ENCODE measurements at regions not wholly inside any gene's neighbourhood (a gene's known extent, or its start where the extent isn't known, plus 50 kb on each side); places are given as distances from the start of the nearest gene placed in this dataset.
"Not testable (repeated sequence)": the region's sequence is repeated elsewhere in the genome, so short reads cannot be mapped to it uniquely, and the experiment has no call there.

DNA sequence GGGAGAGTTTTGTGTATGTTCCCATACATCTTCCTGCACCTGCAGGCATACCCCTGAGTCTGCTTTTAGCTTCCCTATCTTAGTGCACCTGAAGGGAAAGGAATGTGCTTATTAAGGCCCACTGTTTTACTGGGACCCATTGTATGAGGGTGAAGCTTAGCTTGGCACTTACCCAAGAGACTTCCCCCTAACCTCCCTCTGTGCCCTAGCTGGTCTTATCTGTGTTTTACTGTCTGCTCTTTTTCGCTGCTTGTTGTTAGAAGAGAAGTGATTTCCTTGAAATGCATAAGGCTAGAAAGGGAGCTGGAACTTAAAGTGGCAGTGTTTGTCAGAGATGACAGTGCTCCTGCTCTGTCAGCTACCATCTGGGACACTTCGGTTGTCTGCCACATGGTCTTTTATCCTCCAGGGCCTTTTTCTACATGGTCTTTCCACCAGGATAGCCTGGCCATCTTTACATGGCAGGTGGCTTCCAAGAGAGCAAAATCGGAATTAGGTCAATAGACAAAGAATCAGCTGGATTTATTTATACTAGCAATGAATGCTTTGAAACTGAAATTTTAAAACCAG lies 122.5 kb upstream of the SLC44A1 start:
- in situ Hi-C loops (cut with MboI; ENCODE audit: low pct_ligation_motif_present in 1 of 4, low pct_unique_long_range_greater_than_20kb in 1 of 4, low sequenced_read_pairs in 3 of 4) (no loop called here), intact Hi-C loops (cut with DNase I; ENCODE audit: low total_unique reads) (no loop called here)
- TF ChIP-seq CTCF (IDR thresholded peaks at IDR 0.05): no peak
- no peaks in the 10 kb centered on the region for H3K27me3 ChIP-seq
- no peak overlapping the region for H3K27ac ChIP-seq
- 75 to 79% methylated on average over 2 to 3 of the region's 3 CpGs for WGBS, 2 donors (ENCODE audit: low coverage in 1 of 2)
- H3K4me3 ChIP-seq: no peak overlapping the region
- DNase-seq: no peak
- H3K36me3 ChIP-seq: no peaks in the 10 kb centered on the region
- peaks cover 0 to 1% (median 0%) of the 10 kb centered on the region in 4 donors for H3K4me1 ChIP-seq
- no peaks in the 10 kb centered on the region for H3K9me3 ChIP-seq

DNA sequence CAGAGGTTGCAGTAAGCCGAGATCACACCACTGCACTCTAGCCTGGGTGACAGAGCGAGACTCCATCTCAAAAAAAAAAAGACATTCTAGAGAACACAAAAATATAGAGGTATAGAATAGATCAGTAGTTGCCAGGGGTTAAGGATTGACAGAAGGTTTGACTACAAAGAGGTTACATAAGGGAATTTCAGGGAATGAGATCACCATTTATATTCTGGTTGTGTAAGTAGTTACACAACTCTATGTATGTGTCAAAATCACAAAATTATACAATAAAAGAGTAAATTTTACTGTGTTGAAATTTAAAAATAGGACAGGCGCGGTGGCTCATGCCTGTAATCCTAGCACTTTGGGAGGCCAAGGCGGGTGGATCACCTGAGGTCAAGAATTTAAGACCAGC lies 119.9 kb upstream of the SLC44A1 start:
- H3K9me3 ChIP-seq; in situ Hi-C loops (cut with MboI; ENCODE audit: low pct_ligation_motif_present in 1 of 4, low pct_unique_long_range_greater_than_20kb in 1 of 4, low sequenced_read_pairs in 3 of 4); DNase-seq; H3K36me3 ChIP-seq; H3K4me3 ChIP-seq; H3K27ac ChIP-seq; H3K27me3 ChIP-seq; intact Hi-C loops (cut with DNase I; ENCODE audit: low total_unique reads): not testable (repeated sequence)
- WGBS, 2 donors (ENCODE audit: low coverage in 1 of 2): 79 to 93% methylated on average over 2 to 5 of the region's 5 CpGs
- peaks cover 0 to 21% (median 0%) of the 10 kb centered on the region in 4 donors for H3K4me1 ChIP-seq

DNA sequence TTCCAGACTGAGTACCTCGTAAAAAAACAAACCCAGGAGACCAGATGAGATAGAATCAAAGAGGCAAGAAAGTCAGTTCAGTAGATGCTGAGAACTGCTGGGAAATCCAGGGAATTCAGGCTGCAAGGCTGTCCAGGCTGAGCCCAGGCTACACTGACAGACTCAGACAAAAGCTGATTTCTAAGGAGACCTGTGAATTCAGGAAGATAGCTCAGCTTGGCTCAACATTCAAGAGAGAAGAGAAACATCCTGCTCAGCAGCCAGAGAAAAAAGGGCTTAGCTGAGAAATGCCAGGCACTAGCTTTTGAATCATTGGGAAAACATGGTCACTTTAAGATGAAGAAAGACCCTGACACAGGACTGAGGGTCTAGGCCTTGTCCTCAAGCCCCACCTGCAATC lies 118.2 kb upstream of the SLC44A1 start:
- DNase-seq: no peak
- Histone ChIP-seq H3K4me3 (no peak overlapping the region), H3K4me1 (peaks cover 0 to 21% (median 0%) of the 10 kb centered on the region in 4 donors), H3K9me3 (no peaks in the 10 kb centered on the region), H3K27ac (no peak overlapping the region), H3K36me3 (no peaks in the 10 kb centered on the region), H3K27me3 (no peaks in the 10 kb centered on the region)
- intact Hi-C loops (cut with DNase I; ENCODE audit: low total_unique reads) (no loop called here), in situ Hi-C loops (cut with MboI; ENCODE audit: low pct_ligation_motif_present in 1 of 4, low pct_unique_long_range_greater_than_20kb in 1 of 4, low sequenced_read_pairs in 3 of 4) (no loop called here)
- TF ChIP-seq EP300 (IDR thresholded peaks at IDR 0.05; ENCODE audit: low read depth) (no peak), POLR2AphosphoS5 (IDR thresholded peaks at IDR 0.05) (no peak), CTCF (IDR thresholded peaks at IDR 0.05) (no peak), POLR2A (IDR thresholded peaks at IDR 0.05) (no peak)
- WGBS, 2 donors (ENCODE audit: low coverage in 1 of 2): 83 to 94% methylated on average over 1 of the region's 1 CpG

GRCh38 chr9:105127863-105128220 lies 116.6 kb upstream of the SLC44A1 start:
- in situ Hi-C loops (cut with MboI; ENCODE audit: low pct_ligation_motif_present in 1 of 4, low pct_unique_long_range_greater_than_20kb in 1 of 4, low sequenced_read_pairs in 3 of 4): no loop called here

More at GRCh38 chr9:105127863-105128220, 116.6 kb upstream of the SLC44A1 start:
- intact Hi-C loops (cut with DNase I; ENCODE audit: low total_unique reads): no loop called here
- Histone ChIP-seq H3K36me3 (no peaks in the 10 kb centered on the region), H3K4me3 (no peak overlapping the region), H3K27me3 (no peaks in the 10 kb centered on the region), H3K4me1 (peaks cover 0 to 21% (median 0%) of the 10 kb centered on the region in 4 donors), H3K9me3 (no peaks in the 10 kb centered on the region), H3K27ac (no peak overlapping the region)
- no peak for DNase-seq
- WGBS, 2 donors (ENCODE audit: low coverage in 1 of 2): 56 to 80% methylated on average over 3 of the region's 3 CpGs
- TF ChIP-seq EP300 (IDR thresholded peaks at IDR 0.05; ENCODE audit: low read depth): no peak
- no peak for TF ChIP-seq POLR2A (IDR thresholded peaks at IDR 0.05)
- no peak for TF ChIP-seq POLR2AphosphoS5 (IDR thresholded peaks at IDR 0.05)
- no peak for TF ChIP-seq CTCF (IDR thresholded peaks at IDR 0.05)
